NOMO-1 treated with dmso at 0.1 percent for 144 hours (cell line): ENCODE measurements at regions not wholly inside any gene's neighbourhood (a gene's known extent, or its start where the extent isn't known, plus 50 kb on each side); places are given as distances from the start of the nearest gene placed in this dataset.

Experiments
- DNase-seq: peaks from one replicate; lab custom pipeline; 2025; ENCODE audit not compliant: unreplicated experiment; lab: John Stamatoyannopoulos, UW

- no peak for DNase-seq
Observed at GRCh38 chr11:23233075-23233474, 372.8 kb upstream of the CCDC179 start.

- DNase-seq: no peak
Observed at GRCh38 chr11:23236826-23237555, 376.7 kb upstream of the CCDC179 start.

DNA sequence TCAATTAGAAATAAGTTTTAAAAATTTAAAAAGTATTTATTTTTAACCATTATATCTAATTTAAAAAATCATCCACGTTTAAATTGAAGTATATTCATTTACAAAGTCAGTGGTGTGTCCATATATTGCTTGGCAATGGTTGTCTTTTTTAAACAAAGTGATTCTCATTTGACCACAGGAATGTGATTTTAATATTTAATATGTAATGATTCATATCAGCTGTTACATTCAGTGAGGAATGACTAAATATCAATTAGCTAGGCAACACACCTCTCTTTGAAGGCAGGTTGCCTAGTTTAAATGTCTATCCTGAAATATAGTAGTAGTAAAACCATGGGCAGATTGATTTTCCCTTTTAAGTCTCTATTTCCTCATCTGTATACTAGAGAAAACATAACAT, 392.2 kb upstream of the CCDC179 start:
- no peak for DNase-seq

GRCh38 chr11:23257088-23257487, 396.8 kb upstream of the CCDC179 start:
- no peak for DNase-seq

DNA sequence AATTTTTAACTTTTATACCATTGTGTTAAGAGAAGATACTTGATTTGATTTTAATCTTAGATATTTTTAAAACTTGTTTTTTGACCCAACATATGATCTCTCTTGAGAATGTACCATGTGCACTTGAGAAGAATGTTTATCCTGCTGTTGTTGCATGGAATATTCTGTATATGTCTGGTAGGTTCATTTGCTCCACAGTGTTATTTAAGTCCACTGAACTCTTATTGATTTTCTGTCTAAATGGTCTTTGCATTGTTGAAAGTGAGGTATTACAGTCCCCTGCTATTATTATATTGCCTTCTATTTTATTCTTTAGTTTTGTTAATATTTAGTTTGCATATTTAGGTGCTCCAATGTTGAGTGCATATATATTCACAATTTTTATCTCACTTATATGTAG, 397.3 kb upstream of the CCDC179 start:
- no peak for DNase-seq

DNA sequence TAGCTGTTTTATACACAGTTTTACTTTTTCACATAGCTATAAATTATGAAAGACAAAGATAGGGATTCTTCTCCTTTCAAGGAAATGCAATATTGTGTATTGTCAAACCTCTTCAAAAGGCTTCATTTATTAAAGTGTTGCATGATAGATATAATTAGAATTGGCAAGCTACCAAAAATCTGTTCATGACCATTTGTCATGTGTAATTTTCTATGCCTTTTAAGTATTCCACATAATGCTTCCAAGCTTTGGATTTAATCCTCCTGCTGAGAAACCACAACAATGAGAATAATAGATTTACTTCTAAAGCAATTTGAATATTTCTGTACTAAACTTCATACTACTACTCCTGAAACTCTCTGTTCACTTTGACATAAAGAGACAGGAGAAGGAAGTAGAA, 403.2 kb upstream of the CCDC179 start:
- DNase-seq: no peak

DNA sequence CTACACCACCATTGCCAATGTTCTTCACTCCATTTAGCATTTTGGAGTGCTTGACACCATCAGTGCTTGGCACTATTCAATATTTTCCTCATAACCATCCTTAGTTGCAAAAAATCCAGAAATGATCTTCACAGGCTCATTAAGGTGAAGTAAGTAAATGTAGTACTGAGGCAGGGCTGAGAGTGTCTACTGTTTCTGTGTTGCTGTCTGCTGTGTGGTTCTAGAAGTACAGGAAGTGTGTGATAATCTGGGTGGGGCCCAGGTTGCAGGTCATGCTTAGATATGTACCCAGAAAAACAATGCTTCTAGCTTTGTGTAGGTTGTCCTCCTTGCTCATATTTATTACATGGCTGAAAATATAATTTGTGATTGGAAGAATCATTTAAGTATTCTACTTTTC, 411.8 kb upstream of the CCDC179 start:
- no peak for DNase-seq

GRCh38 chr11:23278121-23278520, 417.8 kb upstream of the CCDC179 start:
- no peak for DNase-seq

DNA sequence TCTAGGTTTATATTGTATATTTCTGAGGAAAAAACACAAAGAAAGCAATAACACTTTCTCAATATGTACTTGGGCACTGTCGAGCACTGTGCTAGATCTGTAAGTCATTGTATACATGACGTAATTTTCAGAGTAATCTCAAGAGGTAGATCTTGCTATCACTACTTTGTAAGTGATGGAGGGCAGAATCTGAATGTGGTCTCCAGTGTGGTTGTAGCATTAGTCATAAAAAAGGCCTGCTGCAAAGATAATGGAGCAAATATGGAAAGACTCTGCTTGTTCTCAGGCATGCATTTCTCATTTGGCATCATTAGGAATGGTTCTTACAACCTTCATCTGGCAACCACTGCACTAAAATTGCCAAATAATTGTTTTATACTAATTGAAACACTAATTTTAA, 419.8 kb upstream of the CCDC179 start:
- no peak for DNase-seq

DNA sequence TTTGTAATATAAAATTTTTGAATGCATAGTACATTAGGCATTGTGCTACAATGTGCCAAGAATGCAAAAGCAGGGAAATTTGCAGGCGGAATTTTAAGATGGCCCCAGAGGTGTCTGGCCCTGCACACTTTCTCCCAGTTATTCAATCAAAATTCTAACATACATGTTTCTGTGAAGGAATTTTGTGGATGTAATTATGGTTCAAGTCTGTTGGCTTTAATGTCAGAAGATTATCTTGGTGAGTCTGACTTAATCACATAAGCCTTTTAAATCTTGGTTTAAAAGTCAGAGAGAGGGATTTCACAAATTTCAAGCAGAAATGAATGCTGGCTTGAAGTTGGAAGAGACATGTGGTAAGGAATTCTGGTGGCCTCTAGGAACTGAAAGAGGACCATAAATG, 423.4 kb upstream of the CCDC179 start:
- DNase-seq: no peak

- no peak for DNase-seq
Observed at GRCh38 chr11:23284631-23285030, 424.4 kb upstream of the CCDC179 start.

GRCh38 chr11:23288003-23288783, 427.9 kb upstream of the CCDC179 start:
- no peak for DNase-seq

DNA sequence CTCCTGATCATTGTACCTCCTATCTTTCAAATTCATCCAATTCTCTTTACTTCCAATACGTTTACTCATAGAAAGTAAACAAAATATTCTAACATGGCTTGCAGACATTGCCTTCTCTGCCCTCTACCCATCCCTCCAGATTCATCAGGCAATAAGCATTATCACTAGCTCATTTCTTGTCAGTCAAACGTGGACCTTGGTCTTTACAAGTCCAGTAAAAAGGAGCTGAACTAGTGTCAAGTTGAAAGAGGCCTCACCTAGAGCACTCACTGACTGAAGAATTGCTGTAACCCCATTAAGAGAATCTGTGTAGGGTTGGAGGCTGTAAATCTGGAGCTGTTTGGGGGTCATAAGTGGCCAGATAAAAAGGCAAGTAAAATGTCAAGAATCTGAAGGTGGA, 435.0 kb upstream of the CCDC179 start:
- DNase-seq: no peak

GRCh38 chr11:23308041-23308440, 447.8 kb upstream of the CCDC179 start:
- DNase-seq: no peak

- DNase-seq: no peak
Observed at GRCh38 chr11:23310276-23310675, 450.0 kb upstream of the CCDC179 start.

DNA sequence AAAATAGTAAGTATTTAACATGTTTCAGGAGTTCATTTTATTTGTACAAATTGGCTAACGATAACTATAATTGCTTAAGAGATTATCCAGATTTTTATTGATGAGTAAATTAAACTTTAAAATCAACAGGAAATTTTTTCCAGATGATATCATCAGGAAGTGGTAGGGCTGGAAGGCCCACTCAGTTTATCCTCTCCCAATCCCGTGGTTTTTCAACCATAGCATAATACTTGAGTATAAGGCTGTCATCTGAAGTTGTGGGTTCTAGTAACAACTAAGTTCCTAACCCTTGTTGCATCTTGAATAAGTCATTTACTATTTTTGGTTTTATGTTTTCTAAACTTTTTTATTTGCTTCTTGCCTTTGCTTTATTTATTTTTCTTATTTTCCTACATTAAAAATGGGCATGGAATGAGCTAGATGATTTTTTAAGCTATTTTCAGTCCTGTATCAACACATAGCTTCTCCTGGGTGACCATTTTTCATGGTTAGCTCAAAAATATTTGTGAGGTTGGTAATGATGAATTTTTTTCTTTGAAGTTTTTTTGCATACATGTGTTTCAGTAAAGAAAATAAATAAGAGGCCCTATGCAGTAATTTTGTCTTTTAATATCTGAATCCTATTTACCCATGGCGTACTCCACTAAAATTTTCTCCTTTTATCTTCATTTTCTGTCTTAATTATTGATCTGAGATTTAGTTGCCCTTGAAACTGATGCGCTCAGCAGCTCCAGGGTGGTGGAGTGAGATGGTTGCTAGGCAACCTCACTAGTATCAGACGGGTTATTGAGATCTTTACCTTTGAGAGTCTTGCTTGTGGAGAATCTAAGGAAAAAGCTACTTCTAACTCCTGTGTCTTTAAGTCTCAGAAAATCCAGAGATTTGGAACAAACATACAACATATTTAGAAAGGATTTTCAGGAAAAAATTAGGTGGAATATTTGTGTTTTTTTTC, 452.0 kb upstream of the CCDC179 start:
- DNase-seq: no peak

DNA sequence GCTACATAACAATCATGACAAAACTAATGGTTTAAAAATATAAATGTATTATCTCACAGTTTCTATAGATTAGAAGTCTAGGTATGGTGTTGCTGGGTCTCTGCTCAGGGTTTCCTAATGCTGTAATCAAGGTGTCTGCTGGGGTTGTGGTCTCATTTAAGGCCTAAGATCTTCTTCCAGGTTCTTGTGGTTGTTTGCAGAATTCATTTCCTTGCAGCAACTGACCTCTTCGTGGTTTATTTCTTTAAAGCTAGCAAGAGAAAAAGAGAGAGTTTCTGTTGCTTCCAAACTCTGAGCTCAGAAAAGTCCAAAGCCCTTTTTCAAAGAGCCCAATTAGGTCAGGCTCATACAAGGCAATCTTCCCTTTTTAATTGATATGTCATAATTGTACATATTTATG, 452.7 kb upstream of the CCDC179 start:
- no peak for DNase-seq

GRCh38 chr11:23314162-23314561, 453.9 kb upstream of the CCDC179 start:
- DNase-seq: no peak

- no peak for DNase-seq
Observed at GRCh38 chr11:23315286-23315685, 455.0 kb upstream of the CCDC179 start.

GRCh38 chr11:23317816-23318215, 457.5 kb upstream of the CCDC179 start:
- no peak for DNase-seq

DNA sequence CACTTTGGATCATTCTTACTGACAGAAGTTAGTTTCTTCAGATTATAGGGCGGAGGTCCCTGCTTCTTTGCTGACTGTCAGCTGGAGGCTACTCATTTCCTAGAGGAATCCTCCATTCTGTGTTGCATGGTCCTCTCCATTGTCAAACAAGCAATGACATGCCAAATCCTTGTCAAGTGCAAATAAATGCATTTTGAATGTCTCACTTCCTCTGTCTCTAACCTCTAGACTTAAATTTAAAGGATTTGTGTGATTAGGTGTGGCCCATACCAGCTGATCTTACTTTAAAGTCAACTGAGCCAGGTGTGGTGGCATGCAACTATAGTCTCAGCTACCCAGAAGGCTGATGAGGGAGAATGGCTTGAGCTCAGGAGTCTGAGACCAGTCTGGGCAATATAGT, 458.4 kb upstream of the CCDC179 start:
- no peak for DNase-seq

DNA sequence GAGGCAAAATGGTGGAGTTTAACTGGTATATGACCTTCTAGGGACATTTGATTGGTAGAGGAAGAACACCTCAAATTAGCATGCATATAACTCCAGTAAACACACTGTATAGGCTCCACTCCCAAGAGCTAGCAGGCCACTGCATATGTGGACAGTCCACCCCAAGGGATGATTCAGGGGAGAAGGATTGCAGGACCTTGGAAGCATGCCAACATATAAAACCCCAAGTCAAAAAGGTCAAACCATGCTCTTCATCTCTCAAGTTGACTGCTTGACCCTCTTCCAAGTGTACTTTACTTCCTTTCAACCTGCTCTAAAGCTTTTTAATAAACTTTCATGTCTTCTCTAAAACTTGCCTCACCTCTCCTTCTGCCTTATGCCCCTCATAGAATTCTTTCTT, 459.9 kb upstream of the CCDC179 start:
- no peak for DNase-seq
